ENCODE measurements at regions not wholly inside any gene's neighbourhood (a gene's known extent, or its start where the extent isn't known, plus 50 kb on each side); places are given as distances from the start of the nearest gene placed in this dataset.

- Mint-ChIP-seq H3K27ac (no peak overlapping the region), H3K4me3 (no peak overlapping the region), H3K36me3 (no peaks in the 10 kb centered on the region), H3K9me3 (no peaks in the 10 kb centered on the region), H3K4me1 (no peaks in the 10 kb centered on the region), H3K27me3 (ENCODE audit: low read depth in 2 of 2) (peaks cover 24 to 58% of the 10 kb centered on the region in 2 donors)
- no peaks in the 10 kb centered on the region for H3K4me1 ChIP-seq (ENCODE audit: control insufficient read depth, insufficient read depth, low read length)
- intact Hi-C loops (cut with micrococcal nuclease), result no loop called here
- no peaks in the 10 kb centered on the region for H3K9me3 ChIP-seq (ENCODE audit: control insufficient read depth, insufficient read depth, low read length)
- no peak for TF ChIP-seq CTCF (IDR thresholded peaks at IDR 0.05)
- H3K36me3 ChIP-seq (ENCODE audit: control insufficient read depth, insufficient read depth, low read length), result no peaks in the 10 kb centered on the region
- no peak overlapping the region for H3K27ac ChIP-seq (ENCODE audit: low read length)
- 94% methylated on average over 2 of the region's 4 CpGs for WGBS (ENCODE audit: insufficient coverage)
- no peaks in the 10 kb centered on the region for H3K27me3 ChIP-seq (ENCODE audit: control insufficient read depth, insufficient read depth, low read length)
- ATAC-seq, result no peak
- H3K4me3 ChIP-seq (ENCODE audit: low read length), result no peak overlapping the region
- DNase-seq, result no peak
Observed at GRCh38 chr1:157292809-157293564, 154.8 kb upstream of the ETV3 start.

GRCh38 chr1:157292302-157292701 lies 154.1 kb upstream of the ETV3 start:
- WGBS (ENCODE audit: insufficient coverage), result 80% methylated on average over 6 of the region's 6 CpGs
- DNase-seq, result no peak
- Mint-ChIP-seq H3K4me3 (no peak overlapping the region), H3K36me3 (no peaks in the 10 kb centered on the region), H3K4me1 (no peaks in the 10 kb centered on the region), H3K27ac (no peak overlapping the region), H3K27me3 (ENCODE audit: low read depth in 2 of 2) (peaks cover 25 to 58% of the 10 kb centered on the region in 2 donors), H3K9me3 (no peaks in the 10 kb centered on the region)
- Histone ChIP-seq H3K4me1 (ENCODE audit: control insufficient read depth, insufficient read depth, low read length) (no peaks in the 10 kb centered on the region), H3K27ac (ENCODE audit: low read length) (no peak overlapping the region), H3K27me3 (ENCODE audit: control insufficient read depth, insufficient read depth, low read length) (no peaks in the 10 kb centered on the region), H3K36me3 (ENCODE audit: control insufficient read depth, insufficient read depth, low read length) (no peaks in the 10 kb centered on the region), H3K4me3 (ENCODE audit: low read length) (no peak overlapping the region), H3K9me3 (ENCODE audit: control insufficient read depth, insufficient read depth, low read length) (no peaks in the 10 kb centered on the region)
- no peak for TF ChIP-seq CTCF (IDR thresholded peaks at IDR 0.05)
- intact Hi-C loops (cut with micrococcal nuclease), result no loop called here
- ATAC-seq, result no peak

- no peak overlapping the region for H3K4me3 ChIP-seq (ENCODE audit: low read length)
- H3K27ac ChIP-seq (ENCODE audit: low read length), result no peak overlapping the region
- ATAC-seq (no peak), DNase-seq (no peak)
- no peak for TF ChIP-seq CTCF (IDR thresholded peaks at IDR 0.05)
- peaks cover 18 to 56% of the 10 kb centered on the region in 2 donors for H3K27me3 Mint-ChIP-seq (ENCODE audit: low read depth in 2 of 2)
- no peaks in the 10 kb centered on the region for H3K36me3 Mint-ChIP-seq
- H3K9me3 Mint-ChIP-seq, result no peaks in the 10 kb centered on the region
- no peak overlapping the region for H3K4me3 Mint-ChIP-seq
- no peaks in the 10 kb centered on the region for H3K27me3 ChIP-seq (ENCODE audit: control insufficient read depth, insufficient read depth, low read length)
- 92% methylated on average over 1 of the region's 2 CpGs for WGBS (ENCODE audit: insufficient coverage)
- H3K9me3 ChIP-seq (ENCODE audit: control insufficient read depth, insufficient read depth, low read length), result no peaks in the 10 kb centered on the region
- H3K4me1 ChIP-seq (ENCODE audit: control insufficient read depth, insufficient read depth, low read length), result no peaks in the 10 kb centered on the region
- no peaks in the 10 kb centered on the region for H3K4me1 Mint-ChIP-seq
- intact Hi-C loops (cut with micrococcal nuclease), result no loop called here
- no peaks in the 10 kb centered on the region for H3K36me3 ChIP-seq (ENCODE audit: control insufficient read depth, insufficient read depth, low read length)
- no peak overlapping the region for H3K27ac Mint-ChIP-seq
Observed at GRCh38 chr1:157291083-157291482, 152.9 kb upstream of the ETV3 start.
